Testis (tissue), 2 donors: ENCODE measurements at regions not wholly inside any gene's neighbourhood (a gene's known extent, or its start where the extent isn't known, plus 50 kb on each side); places are given as distances from the start of the nearest gene placed in this dataset.

ENCODE experiments used
- POLR2A ChIP-seq: fragments of 450-650 bp; IDR thresholded peaks from one replicate; pipeline ENCODE4 v1.6.1; 2017; ENCODE audit warnings: antibody characterized with exemption, mild to moderate bottlenecking, moderate library complexity
- TF ChIP-seq, protein P1 (sequence below), 3 experiments: fragments of 450-650 bp in 2 of 3; fragments of 200-600 bp in 1 of 3; sonication (generic) in 1 of 3; IDR thresholded peaks; one replicate each; pipeline ENCODE4 v1.5.1; 2016 to 2019; ENCODE audit warnings: antibody characterized with exemption in 3 of 3, mild to moderate bottlenecking in 2 of 3, moderate library complexity in 1 of 3

DNA sequence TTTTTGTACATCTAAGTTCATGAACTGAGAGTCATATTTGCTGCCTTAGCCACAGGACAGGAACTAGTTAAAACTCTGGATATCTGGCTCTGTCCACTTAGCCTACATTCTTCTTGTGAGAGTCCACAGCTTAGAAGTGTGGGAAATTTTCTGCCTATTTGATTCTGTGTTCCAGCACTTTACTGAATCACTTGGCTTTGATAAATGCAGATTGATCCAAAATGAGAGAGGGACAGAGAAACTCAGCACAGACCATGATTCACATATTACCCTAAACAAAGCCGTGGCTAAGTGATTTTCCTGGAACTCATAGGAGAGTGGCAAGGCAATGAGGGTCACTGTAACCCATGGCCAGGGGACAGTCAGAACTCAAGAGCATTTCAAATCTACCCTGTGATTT, 87.5 kb upstream of the CADPS start:
- no peak for TF ChIP-seq POLR2A
- TF ChIP-seq, protein P1, sequence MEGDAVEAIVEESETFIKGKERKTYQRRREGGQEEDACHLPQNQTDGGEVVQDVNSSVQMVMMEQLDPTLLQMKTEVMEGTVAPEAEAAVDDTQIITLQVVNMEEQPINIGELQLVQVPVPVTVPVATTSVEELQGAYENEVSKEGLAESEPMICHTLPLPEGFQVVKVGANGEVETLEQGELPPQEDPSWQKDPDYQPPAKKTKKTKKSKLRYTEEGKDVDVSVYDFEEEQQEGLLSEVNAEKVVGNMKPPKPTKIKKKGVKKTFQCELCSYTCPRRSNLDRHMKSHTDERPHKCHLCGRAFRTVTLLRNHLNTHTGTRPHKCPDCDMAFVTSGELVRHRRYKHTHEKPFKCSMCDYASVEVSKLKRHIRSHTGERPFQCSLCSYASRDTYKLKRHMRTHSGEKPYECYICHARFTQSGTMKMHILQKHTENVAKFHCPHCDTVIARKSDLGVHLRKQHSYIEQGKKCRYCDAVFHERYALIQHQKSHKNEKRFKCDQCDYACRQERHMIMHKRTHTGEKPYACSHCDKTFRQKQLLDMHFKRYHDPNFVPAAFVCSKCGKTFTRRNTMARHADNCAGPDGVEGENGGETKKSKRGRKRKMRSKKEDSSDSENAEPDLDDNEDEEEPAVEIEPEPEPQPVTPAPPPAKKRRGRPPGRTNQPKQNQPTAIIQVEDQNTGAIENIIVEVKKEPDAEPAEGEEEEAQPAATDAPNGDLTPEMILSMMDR (IDR thresholded peaks at IDR 0.05): no peak
